Adrenal gland (tissue), 5 donors: ENCODE measurements at regions not wholly inside any gene's neighbourhood (a gene's known extent, or its start where the extent isn't known, plus 50 kb on each side); places are given as distances from the start of the nearest gene placed in this dataset.
"Not testable (repeated sequence)": the region's sequence is repeated elsewhere in the genome, so short reads cannot be mapped to it uniquely, and the experiment has no call there.

Experiments
- POLR2A ChIP-seq, 2 donors: fragments of 450-650 bp; IDR thresholded peaks; one replicate each; pipeline ENCODE4 v1.6.1; 2017; ENCODE audit warnings: antibody characterized with exemption in 2 of 2, mild to moderate bottlenecking in 2 of 2, moderate library complexity in 1 of 2
- TF ChIP-seq, protein P1 (sequence below), 6 experiments: fragments of 450-650 bp in 4 of 6; fragments of 200-600 bp in 2 of 6; sonication (generic) in 1 of 6; IDR thresholded peaks; 1 replicate in 5 of 6; 2 replicates in 1 of 6; pipeline versions ENCODE4 v1.5.1 to v1.8.0; 2016 to 2021; ENCODE audit warnings: antibody characterized with exemption in 6 of 6, mild to moderate bottlenecking in 2 of 6, moderate library complexity in 1 of 6
- donor health status: DM: no; HTN: no; CAD: no.

DNA sequence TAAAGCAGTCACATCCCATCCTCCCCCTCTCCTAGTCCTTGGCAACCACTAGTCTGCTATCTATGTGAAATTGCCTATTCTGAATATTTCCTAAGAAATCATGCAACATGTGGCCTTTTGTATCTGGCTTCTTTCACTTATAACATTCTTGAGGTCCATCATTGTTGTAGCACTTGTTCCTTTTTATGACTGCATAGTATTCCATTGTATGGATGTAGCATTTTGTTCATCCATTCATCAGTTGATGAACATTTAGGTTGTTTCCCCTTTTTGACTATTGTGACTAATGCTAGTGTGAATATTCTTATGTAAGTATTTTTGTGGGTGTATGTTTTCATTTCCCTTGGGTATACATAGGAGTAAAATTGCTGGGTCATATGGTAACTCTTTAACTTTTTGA is 2924.2 kb upstream of the OR11H1 start:
- TF ChIP-seq, protein P1, sequence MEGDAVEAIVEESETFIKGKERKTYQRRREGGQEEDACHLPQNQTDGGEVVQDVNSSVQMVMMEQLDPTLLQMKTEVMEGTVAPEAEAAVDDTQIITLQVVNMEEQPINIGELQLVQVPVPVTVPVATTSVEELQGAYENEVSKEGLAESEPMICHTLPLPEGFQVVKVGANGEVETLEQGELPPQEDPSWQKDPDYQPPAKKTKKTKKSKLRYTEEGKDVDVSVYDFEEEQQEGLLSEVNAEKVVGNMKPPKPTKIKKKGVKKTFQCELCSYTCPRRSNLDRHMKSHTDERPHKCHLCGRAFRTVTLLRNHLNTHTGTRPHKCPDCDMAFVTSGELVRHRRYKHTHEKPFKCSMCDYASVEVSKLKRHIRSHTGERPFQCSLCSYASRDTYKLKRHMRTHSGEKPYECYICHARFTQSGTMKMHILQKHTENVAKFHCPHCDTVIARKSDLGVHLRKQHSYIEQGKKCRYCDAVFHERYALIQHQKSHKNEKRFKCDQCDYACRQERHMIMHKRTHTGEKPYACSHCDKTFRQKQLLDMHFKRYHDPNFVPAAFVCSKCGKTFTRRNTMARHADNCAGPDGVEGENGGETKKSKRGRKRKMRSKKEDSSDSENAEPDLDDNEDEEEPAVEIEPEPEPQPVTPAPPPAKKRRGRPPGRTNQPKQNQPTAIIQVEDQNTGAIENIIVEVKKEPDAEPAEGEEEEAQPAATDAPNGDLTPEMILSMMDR (IDR thresholded peaks at IDR 0.05) = not testable (repeated sequence)
- TF ChIP-seq POLR2A (IDR thresholded peaks at IDR 0.05) = not testable (repeated sequence)
